SK-N-SH (cell line): ENCODE measurements at regions not wholly inside any gene's neighbourhood (a gene's known extent, or its start where the extent isn't known, plus 50 kb on each side); places are given as distances from the start of the nearest gene placed in this dataset.

Experiments
- CHD2 ChIP-seq: fragments of 150-350 bp; IDR thresholded peaks from 2 replicates; pipeline ENCODE4 v1.6.1; 2018; ENCODE audit warnings: low read length; ENCODE audit not compliant: partially characterized antibody
- CTCF ChIP-seq: fragments of 200-600 bp; sonication (generic); IDR thresholded peaks from 2 replicates; pipeline ENCODE4 v1.6.1; 2017; ENCODE audit warnings: antibody characterized with exemption, mild to moderate bottlenecking, moderate library complexity
- EP300 ChIP-seq, 2 experiments: IDR thresholded peaks; 2 replicates each; pipeline versions ENCODE4 v1.4.0 to v1.6.1; 2012; ENCODE audit warnings: borderline replicate concordance in 1 of 2, low read depth in 1 of 2, low read length in 1 of 2
- FOXM1 ChIP-seq: IDR thresholded peaks from 2 replicates; pipeline ENCODE4 v1.4.0; 2012; ENCODE audit warnings: low read depth, mild to moderate bottlenecking
- GATA2 ChIP-seq: sonication (generic); formaldehyde crosslinking; IDR thresholded peaks from 2 replicates; pipeline ENCODE4 v1.5.0; 2020; ENCODE audit warnings: mild to moderate bottlenecking, missing genetic modification reagents
- JUND ChIP-seq: IDR thresholded peaks from 2 replicates; pipeline ENCODE4 v1.4.0; 2012
- MAX ChIP-seq: IDR thresholded peaks from 2 replicates; pipeline ENCODE4 v1.4.0; 2012; ENCODE audit warnings: low read depth
- SMC3 ChIP-seq: IDR thresholded peaks from 2 replicates; pipeline ENCODE4 v1.6.1; 2012; ENCODE audit warnings: low read depth, low read length, improper control_type of control experiment
- TAF1 ChIP-seq: IDR thresholded peaks from 2 replicates; pipeline ENCODE4 v1.6.1; 2012; ENCODE audit warnings: low read depth, mild to moderate bottlenecking, low read length, moderate library complexity, borderline replicate concordance
- YY1 ChIP-seq: IDR thresholded peaks from 2 replicates; pipeline ENCODE4 v1.4.0; 2012; ENCODE audit warnings: low read depth, mild to moderate bottlenecking
- ZBTB33 ChIP-seq: IDR thresholded peaks from 2 replicates; pipeline ENCODE4 v1.4.0; 2012; ENCODE audit warnings: low read depth, borderline replicate concordance

- TF ChIP-seq MAX (no peak), YY1 (no peak), CTCF (no peak), GATA2 (CRISPR knock-in tag) (no peak), EP300 (IDR thresholded peaks at IDR 0.05; ENCODE audit: borderline replicate concordance in 1 of 2, low read depth in 1 of 2, low read length in 1 of 2) (no peak), SMC3 (no peak), TAF1 (no peak), ZBTB33 (no peak), FOXM1 (no peak), CHD2 (no peak), JUND (no peak)
These were observed 746.9 kb downstream of the TYW1 start for GRCh38 chr7:67743501-67743900.
